ENCODE measurements at regions not wholly inside any gene's neighbourhood (a gene's known extent, or its start where the extent isn't known, plus 50 kb on each side); places are given as distances from the start of the nearest gene placed in this dataset.
"Not testable (repeated sequence)": the region's sequence is repeated elsewhere in the genome, so short reads cannot be mapped to it uniquely, and the experiment has no call there.

- peak; percentile 79 to 82 for DNase-seq (ENCODE audit: low read depth in 2 of 2)
Measured at GRCh38 chr17:77086433-77087010, 54.2 kb upstream of the SEC14L1 start.

GRCh38 chr17:77087650-77088454 lies 52.9 kb upstream of the SEC14L1 start:
- no peak for DNase-seq (ENCODE audit: low read depth in 2 of 2)

GRCh38 chr17:77088455-77089123 lies 52.2 kb upstream of the SEC14L1 start:
- peak; percentile 73 to 74 for DNase-seq (ENCODE audit: low read depth in 2 of 2)

GRCh38 chr17:77089124-77089490 lies 51.7 kb upstream of the SEC14L1 start:
- no peak for DNase-seq (ENCODE audit: low read depth in 2 of 2)

- not testable (repeated sequence) for DNase-seq (ENCODE audit: low read depth in 2 of 2)
Measured at GRCh38 chr17:77089949-77090348, 50.8 kb upstream of the SEC14L1 start.

- no peak for DNase-seq (ENCODE audit: low read depth in 2 of 2)
Measured at GRCh38 chr17:77090476-77090875, 50.3 kb upstream of the SEC14L1 start.

All from activated CD4-positive, alpha-beta T cell treated with anti-CD3 and anti-CD28 coated beads for 24 hours (primary cell).